ENCODE measurements at regions not wholly inside any gene's neighbourhood (a gene's known extent, or its start where the extent isn't known, plus 50 kb on each side); places are given as distances from the start of the nearest gene placed in this dataset.

GRCh38 chr13:71338070-71338469, 528.9 kb downstream of the DACH1 start:
- no peak for ATAC-seq (replicated peaks; ENCODE audit: extremely low read depth, poor library complexity, severe bottlenecking)

DNA sequence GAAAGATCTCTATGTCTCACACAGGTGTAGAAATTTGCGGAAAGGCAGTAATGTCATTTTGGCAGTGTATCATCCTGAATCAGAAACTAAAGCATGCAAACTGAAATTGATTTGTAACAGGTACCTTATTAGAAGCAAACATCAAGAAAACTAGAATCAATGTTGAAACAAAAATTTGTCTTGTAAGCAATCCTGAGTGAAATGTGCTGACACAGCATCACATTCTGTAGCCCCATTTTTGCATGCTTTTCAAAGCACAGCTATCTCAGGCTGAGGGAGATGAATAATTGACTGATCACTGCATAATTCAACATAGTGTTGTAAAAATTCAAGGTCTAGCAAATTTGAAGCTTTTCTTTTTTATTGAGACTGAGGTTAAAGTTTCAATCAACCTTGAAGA, 539.7 kb downstream of the DACH1 start:
- no peaks in the 10 kb centered on the region for H3K36me3 Mint-ChIP-seq (ENCODE audit: insufficient read depth)
- DNase-seq (ENCODE audit: low spot score in 2 of 2): no peak
- H3K27ac Mint-ChIP-seq (ENCODE audit: low read depth): no peak overlapping the region
- H3K27me3 Mint-ChIP-seq: no peaks in the 10 kb centered on the region
- H3K4me1 Mint-ChIP-seq: no peaks in the 10 kb centered on the region
- H3K9me3 Mint-ChIP-seq: no peaks in the 10 kb centered on the region
- no peak for ATAC-seq (replicated peaks; ENCODE audit: extremely low read depth, poor library complexity, severe bottlenecking)
- no peak overlapping the region for H3K4me3 Mint-ChIP-seq

More at GRCh38 chr13:71338070-71338469, 528.9 kb downstream of the DACH1 start:
- no peak overlapping the region for H3K4me3 Mint-ChIP-seq
- H3K4me1 Mint-ChIP-seq: no peaks in the 10 kb centered on the region
- H3K36me3 Mint-ChIP-seq (ENCODE audit: insufficient read depth): no peaks in the 10 kb centered on the region
- no peaks in the 10 kb centered on the region for H3K27me3 Mint-ChIP-seq
- no peak overlapping the region for H3K27ac Mint-ChIP-seq (ENCODE audit: low read depth)
- H3K9me3 Mint-ChIP-seq: peaks cover 12% of the 10 kb centered on the region
- DNase-seq (ENCODE audit: low spot score in 2 of 2): no peak

- no peaks in the 10 kb centered on the region for H3K27me3 Mint-ChIP-seq
- ATAC-seq (replicated peaks; ENCODE audit: extremely low read depth, poor library complexity, severe bottlenecking) (no peak), DNase-seq (ENCODE audit: low spot score in 2 of 2) (no peak)
- no peaks in the 10 kb centered on the region for H3K36me3 Mint-ChIP-seq (ENCODE audit: insufficient read depth)
- H3K4me3 Mint-ChIP-seq: no peak overlapping the region
- H3K4me1 Mint-ChIP-seq: no peaks in the 10 kb centered on the region
- H3K9me3 Mint-ChIP-seq: peaks cover 7% of the 10 kb centered on the region
- H3K27ac Mint-ChIP-seq (ENCODE audit: low read depth): no peak overlapping the region
Measured at GRCh38 chr13:71325556-71325955, 541.4 kb downstream of the DACH1 start.

- no peaks in the 10 kb centered on the region for H3K36me3 Mint-ChIP-seq (ENCODE audit: insufficient read depth)
- DNase-seq (ENCODE audit: low spot score in 2 of 2) (no peak), ATAC-seq (replicated peaks; ENCODE audit: extremely low read depth, poor library complexity, severe bottlenecking) (no peak)
- H3K4me1 Mint-ChIP-seq: no peaks in the 10 kb centered on the region
- no peak overlapping the region for H3K4me3 Mint-ChIP-seq
- H3K27ac Mint-ChIP-seq (ENCODE audit: low read depth): no peak overlapping the region
- peaks cover 7% of the 10 kb centered on the region for H3K9me3 Mint-ChIP-seq
- H3K27me3 Mint-ChIP-seq: no peaks in the 10 kb centered on the region
Measured at GRCh38 chr13:71323266-71323665, 543.7 kb downstream of the DACH1 start.

DNA sequence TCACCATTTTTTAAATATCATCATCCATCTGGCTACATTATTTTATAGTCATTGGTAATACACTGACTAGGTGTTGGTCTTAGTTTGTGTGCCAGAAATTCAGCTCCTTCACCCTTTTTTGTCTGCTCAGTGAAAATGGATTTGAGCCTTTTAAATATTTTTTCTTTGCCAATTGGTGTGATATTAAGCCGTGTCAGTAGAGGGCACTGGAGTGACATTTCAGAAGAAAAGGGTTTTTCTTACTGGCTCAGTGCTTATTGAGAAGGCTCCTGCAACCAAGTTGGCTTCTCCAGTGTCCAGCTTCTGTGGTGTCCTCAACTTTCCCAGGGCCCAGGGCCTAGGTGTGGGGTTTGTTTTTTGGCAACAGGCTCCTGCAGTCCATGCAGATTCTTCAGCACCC, 546.6 kb downstream of the DACH1 start:
- Mint-ChIP-seq H3K4me3 (no peak overlapping the region), H3K4me1 (no peaks in the 10 kb centered on the region), H3K27me3 (no peaks in the 10 kb centered on the region)

GRCh38 chr13:71316792-71317363, 550.1 kb downstream of the DACH1 start:
- Mint-ChIP-seq H3K27ac (ENCODE audit: low read depth) (no peak overlapping the region), H3K4me3 (no peak overlapping the region), H3K36me3 (ENCODE audit: insufficient read depth) (no peaks in the 10 kb centered on the region), H3K27me3 (no peaks in the 10 kb centered on the region), H3K4me1 (no peaks in the 10 kb centered on the region), H3K9me3 (peaks cover 7% of the 10 kb centered on the region)
- DNase-seq (ENCODE audit: low spot score in 2 of 2) (no peak), ATAC-seq (replicated peaks; ENCODE audit: extremely low read depth, poor library complexity, severe bottlenecking) (no peak)

More for the DNA sequence above, 546.6 kb downstream of the DACH1 start:
- DNase-seq (ENCODE audit: low spot score in 2 of 2) (no peak), ATAC-seq (replicated peaks; ENCODE audit: extremely low read depth, poor library complexity, severe bottlenecking) (no peak)
- no peaks in the 10 kb centered on the region for H3K36me3 Mint-ChIP-seq (ENCODE audit: insufficient read depth)
- no peak overlapping the region for H3K27ac Mint-ChIP-seq (ENCODE audit: low read depth)
- peaks cover 7% of the 10 kb centered on the region for H3K9me3 Mint-ChIP-seq

DNA sequence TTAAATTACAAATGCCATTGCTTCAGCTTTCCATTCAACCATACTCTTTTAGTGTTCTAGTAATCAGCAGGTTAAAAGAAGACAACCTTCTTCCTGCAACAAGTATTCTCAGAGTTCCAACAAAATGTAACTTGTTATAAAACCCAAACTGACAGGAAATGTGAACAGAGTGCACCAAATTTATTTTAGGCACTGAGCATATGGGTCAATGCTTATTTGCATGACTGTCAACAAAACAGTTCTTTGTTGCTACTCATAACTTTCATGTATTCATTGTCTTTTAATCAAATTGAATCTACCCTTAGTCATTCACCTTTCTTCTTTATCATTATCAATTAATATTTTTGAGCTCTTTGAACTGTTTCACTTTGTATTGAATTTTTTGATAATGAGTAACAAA, 554.1 kb downstream of the DACH1 start:
- Mint-ChIP-seq H3K27me3 (no peaks in the 10 kb centered on the region), H3K9me3 (no peaks in the 10 kb centered on the region), H3K36me3 (ENCODE audit: insufficient read depth) (no peaks in the 10 kb centered on the region), H3K27ac (ENCODE audit: low read depth) (no peak overlapping the region), H3K4me3 (no peak overlapping the region), H3K4me1 (no peaks in the 10 kb centered on the region)
- ATAC-seq (replicated peaks; ENCODE audit: extremely low read depth, poor library complexity, severe bottlenecking) (no peak), DNase-seq (ENCODE audit: low spot score in 2 of 2) (no peak)

DNA sequence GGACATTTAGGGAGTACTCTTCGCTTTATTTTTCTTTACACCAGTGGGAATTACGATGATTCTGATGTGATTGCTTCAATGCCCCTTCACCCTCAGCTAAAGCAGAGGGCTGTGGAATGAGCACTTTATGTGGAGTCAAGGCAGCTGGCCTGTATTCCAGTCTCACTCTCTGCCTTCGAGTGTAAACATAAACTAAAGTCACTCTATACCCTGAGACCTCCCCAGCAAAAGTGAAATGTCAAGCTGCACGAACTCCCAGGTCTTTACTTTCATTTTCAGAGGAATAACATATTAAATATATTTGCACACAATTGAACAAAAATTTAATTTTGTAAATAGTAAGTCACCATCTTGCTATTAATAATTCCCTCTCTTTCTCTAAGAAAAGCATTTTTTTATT, 557.1 kb downstream of the DACH1 start:
- ATAC-seq (replicated peaks; ENCODE audit: extremely low read depth, poor library complexity, severe bottlenecking) (no peak), DNase-seq (ENCODE audit: low spot score in 2 of 2) (no peak)
- Mint-ChIP-seq H3K9me3 (no peaks in the 10 kb centered on the region), H3K27me3 (no peaks in the 10 kb centered on the region), H3K27ac (ENCODE audit: low read depth) (no peak overlapping the region), H3K4me1 (no peaks in the 10 kb centered on the region), H3K36me3 (ENCODE audit: insufficient read depth) (no peaks in the 10 kb centered on the region), H3K4me3 (no peak overlapping the region)

- H3K9me3 Mint-ChIP-seq: no peaks in the 10 kb centered on the region
- DNase-seq (ENCODE audit: low spot score in 2 of 2): no peak
- no peaks in the 10 kb centered on the region for H3K36me3 Mint-ChIP-seq (ENCODE audit: insufficient read depth)
- no peak overlapping the region for H3K27ac Mint-ChIP-seq (ENCODE audit: low read depth)
- no peaks in the 10 kb centered on the region for H3K4me1 Mint-ChIP-seq
- H3K4me3 Mint-ChIP-seq: no peak overlapping the region
- ATAC-seq (replicated peaks; ENCODE audit: extremely low read depth, poor library complexity, severe bottlenecking): no peak
- H3K27me3 Mint-ChIP-seq: no peaks in the 10 kb centered on the region
Measured at GRCh38 chr13:71306821-71307220, 560.2 kb downstream of the DACH1 start.

DNA sequence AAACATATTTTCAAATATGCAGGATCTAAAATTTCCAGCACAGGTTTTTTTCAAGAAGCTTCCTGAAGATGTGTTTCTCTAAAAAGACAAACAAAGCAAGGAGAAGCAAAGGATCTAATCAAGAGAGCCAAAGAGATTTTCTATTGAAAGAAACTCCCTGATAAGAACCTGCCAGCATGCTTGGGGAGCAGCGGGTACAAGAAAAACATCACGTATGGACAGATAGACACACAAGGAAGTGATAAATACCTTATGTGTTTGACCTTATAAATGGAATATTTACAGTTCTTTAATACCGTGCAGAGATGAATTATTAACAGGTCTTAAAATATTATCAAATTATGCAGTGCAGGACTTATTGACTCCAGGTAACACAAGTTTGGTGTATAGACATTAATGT, 562.1 kb downstream of the DACH1 start:
- no peaks in the 10 kb centered on the region for H3K36me3 Mint-ChIP-seq (ENCODE audit: insufficient read depth)
- DNase-seq (ENCODE audit: low spot score in 2 of 2): no peak
- no peaks in the 10 kb centered on the region for H3K27me3 Mint-ChIP-seq
- no peak for ATAC-seq (replicated peaks; ENCODE audit: extremely low read depth, poor library complexity, severe bottlenecking)
- no peak overlapping the region for H3K27ac Mint-ChIP-seq (ENCODE audit: low read depth)
- H3K4me1 Mint-ChIP-seq: no peaks in the 10 kb centered on the region
- no peaks in the 10 kb centered on the region for H3K9me3 Mint-ChIP-seq
- H3K4me3 Mint-ChIP-seq: no peak overlapping the region

DNA sequence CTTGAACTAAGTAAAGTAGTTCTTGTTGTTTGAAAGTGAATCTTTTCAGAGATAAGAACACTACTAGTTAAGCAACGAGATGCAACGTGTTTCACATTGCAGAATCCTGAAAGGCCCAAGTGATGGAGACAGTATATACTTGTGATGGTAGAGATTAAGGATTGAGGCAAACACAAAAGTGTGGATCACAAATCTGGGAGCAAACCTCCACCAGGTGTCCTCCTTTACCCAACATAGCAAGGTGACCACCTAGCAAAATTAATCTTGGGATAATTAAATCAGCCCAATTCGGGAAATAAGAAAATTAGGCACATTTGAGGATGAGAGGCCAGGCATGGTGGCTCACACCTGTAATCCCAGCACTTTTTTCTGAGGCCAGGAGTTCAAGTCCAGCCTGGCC, 563.9 kb downstream of the DACH1 start:
- no peaks in the 10 kb centered on the region for H3K36me3 Mint-ChIP-seq (ENCODE audit: insufficient read depth)
- DNase-seq (ENCODE audit: low spot score in 2 of 2) (no peak), ATAC-seq (replicated peaks; ENCODE audit: extremely low read depth, poor library complexity, severe bottlenecking) (no peak)
- no peaks in the 10 kb centered on the region for H3K9me3 Mint-ChIP-seq
- no peaks in the 10 kb centered on the region for H3K4me1 Mint-ChIP-seq
- no peaks in the 10 kb centered on the region for H3K27me3 Mint-ChIP-seq
- no peak overlapping the region for H3K27ac Mint-ChIP-seq (ENCODE audit: low read depth)
- H3K4me3 Mint-ChIP-seq: no peak overlapping the region

DNA sequence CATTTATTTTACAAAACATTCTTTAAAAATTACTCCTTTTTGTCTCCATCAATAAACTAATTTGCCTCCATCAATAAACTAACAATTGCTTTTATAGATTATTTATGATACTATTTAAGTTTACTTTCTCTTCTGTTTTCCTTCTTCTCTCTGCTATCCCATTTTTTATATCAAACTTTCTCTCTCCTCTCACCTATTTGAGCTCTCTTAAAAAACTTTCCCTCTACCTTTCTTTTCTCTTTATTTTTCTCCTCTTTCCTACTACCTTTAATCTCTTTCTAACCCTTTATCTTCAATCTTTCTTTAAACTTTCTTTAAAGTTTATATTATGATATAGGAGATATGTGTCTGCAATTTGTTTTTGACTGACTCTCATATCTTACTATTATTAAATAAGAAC, 566.4 kb downstream of the DACH1 start:
- no peak overlapping the region for H3K27ac Mint-ChIP-seq (ENCODE audit: low read depth)
- H3K9me3 Mint-ChIP-seq: no peaks in the 10 kb centered on the region
- H3K4me3 Mint-ChIP-seq: no peak overlapping the region
- no peak for ATAC-seq (replicated peaks; ENCODE audit: extremely low read depth, poor library complexity, severe bottlenecking)
- no peaks in the 10 kb centered on the region for H3K27me3 Mint-ChIP-seq
- no peaks in the 10 kb centered on the region for H3K4me1 Mint-ChIP-seq
- DNase-seq (ENCODE audit: low spot score in 2 of 2): no peak
- no peaks in the 10 kb centered on the region for H3K36me3 Mint-ChIP-seq (ENCODE audit: insufficient read depth)

- peak overlapping the region; percentile 79 for H3K4me3 Mint-ChIP-seq
- H3K4me1 Mint-ChIP-seq: peaks cover 20% of the 10 kb centered on the region
- H3K27ac Mint-ChIP-seq (ENCODE audit: low read depth): peak overlapping the region; percentile 86
- no peaks in the 10 kb centered on the region for H3K9me3 Mint-ChIP-seq
- H3K27me3 Mint-ChIP-seq: peaks cover 2% of the 10 kb centered on the region
- DNase-seq (ENCODE audit: low spot score in 2 of 2) (no peak), ATAC-seq (replicated peaks; ENCODE audit: extremely low read depth, poor library complexity, severe bottlenecking) (peak; percentile 9)
- H3K36me3 Mint-ChIP-seq (ENCODE audit: insufficient read depth): peaks cover 6% of the 10 kb centered on the region
Measured at GRCh38 chr13:71291842-71292146, 575.2 kb downstream of the DACH1 start.

Data from central memory CD8-positive, alpha-beta T cell (primary cell).